ENCODE measurements at regions not wholly inside any gene's neighbourhood (a gene's known extent, or its start where the extent isn't known, plus 50 kb on each side); places are given as distances from the start of the nearest gene placed in this dataset.
"Not testable (repeated sequence)": the region's sequence is repeated elsewhere in the genome, so short reads cannot be mapped to it uniquely, and the experiment has no call there.

DNA sequence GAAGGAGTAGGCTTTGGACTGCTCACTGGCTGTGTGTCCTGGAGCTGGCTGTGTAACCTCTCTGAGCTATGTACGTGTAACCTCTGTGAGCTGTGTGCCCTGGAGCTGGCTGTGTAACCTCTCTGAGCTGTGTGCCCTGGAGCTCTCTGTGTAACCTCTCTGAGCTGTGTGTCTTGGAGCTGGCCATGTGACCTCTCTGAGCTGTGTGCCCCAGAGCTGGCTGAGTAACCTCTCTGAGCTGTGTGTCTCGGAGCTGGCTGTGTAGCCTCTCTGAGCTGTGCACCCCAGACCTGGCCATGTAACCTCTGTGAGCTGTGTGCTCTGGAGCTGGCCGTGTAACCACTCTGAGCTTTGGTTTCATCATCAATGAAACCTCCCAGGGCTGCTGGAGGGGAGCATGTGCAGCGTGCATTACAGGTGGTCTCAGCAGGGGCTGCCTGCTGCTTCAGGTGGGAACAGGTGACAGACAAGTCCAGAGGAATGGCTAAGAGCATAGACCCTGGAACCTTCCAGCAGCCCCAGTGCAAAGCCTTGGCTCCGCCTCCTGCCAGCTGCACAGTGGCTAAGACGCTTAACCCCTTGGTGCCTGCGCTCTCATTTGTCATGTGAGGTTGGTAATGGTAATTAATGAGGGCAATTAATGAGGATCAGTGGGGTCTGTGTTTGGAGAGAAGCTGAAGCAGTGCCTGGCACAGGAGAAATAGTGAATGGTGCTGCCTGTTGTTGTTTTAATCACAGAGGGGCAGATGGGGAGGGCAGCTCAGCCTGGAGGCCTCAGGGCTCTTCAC lies 86.7 kb downstream of the KATNIP start:
- intact Hi-C loops (cut with DNase I), result loop anchor here (5.0 kb wide), 1 partner anchor 436 kb away; no protein-coding TSS in a partner anchor
- DNase-seq, result no peak

DNA sequence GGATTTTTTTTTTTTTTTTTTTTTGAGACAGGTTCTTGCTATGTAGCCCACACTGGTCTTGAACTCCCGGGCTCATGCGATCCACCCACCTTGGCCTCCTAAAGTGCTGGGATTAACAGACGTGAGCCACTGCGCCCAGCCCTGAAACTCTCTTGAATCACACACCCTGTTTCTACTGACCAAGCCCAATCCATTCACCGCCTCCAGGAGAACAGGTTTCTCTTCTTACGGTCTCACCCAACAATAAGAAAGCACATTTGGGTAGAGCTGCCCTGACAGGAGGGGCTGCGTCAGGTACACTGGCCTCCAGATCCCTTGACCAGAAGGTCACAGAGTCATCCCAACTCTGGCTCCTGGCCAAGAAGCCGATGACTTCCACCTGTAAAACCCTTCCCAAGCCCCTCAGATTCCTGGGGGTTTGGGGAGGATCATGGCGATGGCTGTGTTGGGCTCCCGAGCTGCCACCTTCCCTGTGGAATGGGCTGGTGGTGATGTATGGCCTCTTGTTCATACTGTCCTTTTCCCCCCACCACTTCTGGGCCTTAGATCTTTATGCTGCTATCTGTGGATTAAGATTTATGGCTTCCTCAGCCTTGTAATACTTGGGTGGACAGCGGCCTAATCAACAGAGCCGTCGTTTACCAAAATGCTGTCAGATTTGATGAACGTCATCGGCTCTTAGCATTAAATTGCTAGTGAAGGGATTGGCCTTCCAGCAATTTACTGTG lies 89.1 kb downstream of the KATNIP start:
- no peak for DNase-seq
- intact Hi-C loops (cut with DNase I), result loop anchor here (5.0 kb wide), 1 partner anchor 433 kb away; no protein-coding TSS in a partner anchor

DNA sequence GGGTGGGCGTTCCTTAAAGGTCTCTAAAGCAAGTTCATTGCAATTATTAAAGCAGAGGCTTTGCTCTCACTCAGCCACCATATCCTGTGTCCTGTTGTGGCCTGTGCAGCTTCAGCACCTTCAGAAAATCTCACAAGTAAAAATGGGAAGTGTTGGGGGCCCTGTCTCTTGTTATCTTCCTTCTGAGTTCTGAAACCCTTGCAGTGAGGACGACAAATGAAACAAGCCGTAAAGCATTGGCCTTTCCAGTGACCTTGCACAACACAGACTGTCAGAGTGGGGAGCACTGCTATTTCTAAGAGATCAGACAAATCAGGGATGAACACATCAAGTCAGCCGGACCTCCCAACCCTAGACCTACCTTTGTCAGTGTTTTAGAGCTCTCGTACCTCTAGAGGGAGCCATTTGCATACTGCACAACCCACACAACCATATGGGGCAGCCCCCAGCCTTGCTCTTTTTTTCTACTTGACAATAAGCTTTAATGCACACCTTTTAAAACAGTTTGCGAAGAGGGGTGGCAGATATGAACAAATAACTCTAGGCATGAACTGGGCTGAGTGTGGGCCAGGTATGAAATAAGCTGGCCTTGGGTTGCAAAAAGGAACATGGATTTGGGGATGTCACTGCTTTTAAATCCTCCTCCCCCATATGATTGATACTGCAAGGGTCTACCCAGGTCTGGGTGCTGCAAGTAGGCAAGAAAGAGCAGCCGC lies 89.8 kb downstream of the KATNIP start:
- peak; percentile 22 to 87 (median 60) for DNase-seq
- intact Hi-C loops (cut with DNase I), result loop anchor here (5.0 kb wide), 1 partner anchor 433 kb away; no protein-coding TSS in a partner anchor

DNA sequence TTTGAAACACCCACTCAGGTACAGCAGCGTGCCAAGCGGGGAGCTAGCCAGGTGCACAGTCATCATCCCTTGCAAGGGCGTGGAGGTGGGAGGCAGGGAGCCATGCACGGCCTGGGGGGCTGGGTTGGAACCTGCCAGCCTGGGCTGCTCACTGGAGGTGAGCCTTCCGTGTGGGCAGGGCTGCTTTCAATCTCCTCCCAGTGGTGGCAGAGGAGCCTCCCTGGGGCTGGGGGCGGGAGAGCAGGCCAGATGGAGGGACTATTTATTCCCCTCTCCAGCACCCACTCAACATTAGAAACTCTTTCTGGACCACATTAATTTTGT lies 90.3 kb downstream of the KATNIP start:
- intact Hi-C loops (cut with DNase I), result no loop called here
- peak; percentile 56 to 95 (median 83) for DNase-seq

DNA sequence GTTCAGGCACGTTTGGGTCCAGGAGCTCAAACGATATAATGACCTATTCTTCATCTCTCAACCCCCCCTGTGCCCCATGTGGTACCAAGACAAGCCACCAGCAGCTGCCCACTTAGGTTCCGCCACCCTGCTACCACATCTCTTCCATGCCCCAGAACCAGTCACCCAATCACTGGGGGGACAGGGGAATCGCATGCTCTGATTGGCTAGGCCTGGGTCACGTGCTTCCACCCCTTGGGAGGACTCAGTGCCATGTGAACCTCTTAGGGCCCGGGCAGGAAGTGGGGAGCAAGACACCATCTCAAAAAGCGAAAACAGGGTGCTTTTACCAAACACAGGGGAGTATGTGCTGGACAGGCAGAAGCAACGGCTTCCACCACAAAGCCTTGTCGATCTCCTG lies 91.3 kb downstream of the KATNIP start:
- intact Hi-C loops (cut with DNase I), result no loop called here
- DNase-seq, result no peak

DNA sequence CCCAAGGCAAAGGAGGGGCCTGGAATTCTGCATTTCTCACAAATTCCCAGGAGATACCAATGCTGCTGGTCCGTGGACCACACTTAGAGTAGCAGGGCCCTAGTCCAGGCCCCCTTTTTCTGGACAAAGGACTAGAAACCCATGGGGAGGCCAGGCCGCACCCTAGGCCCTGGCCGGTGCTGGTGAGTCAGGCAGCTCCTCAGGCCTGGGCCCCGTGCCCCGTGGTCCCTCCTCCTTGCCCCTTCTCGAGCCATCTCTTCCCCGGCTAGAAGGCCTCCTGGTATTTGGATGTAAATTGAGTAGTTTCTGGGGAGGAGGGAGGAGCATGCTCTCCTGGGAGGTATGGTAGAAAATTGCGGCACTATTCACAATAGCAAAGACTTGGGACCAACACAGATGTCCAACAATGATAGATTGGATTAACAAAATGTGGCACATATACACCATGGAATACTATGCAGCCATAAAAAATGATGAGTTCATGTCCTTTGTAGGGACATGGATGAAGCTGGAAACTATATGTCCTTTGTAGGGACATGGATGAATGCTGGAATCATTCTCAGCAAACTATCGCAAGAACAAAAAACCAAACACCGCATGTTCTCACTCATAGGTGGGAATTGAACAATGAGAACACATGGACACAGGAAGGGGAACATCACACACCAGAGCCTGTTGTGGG lies 91.9 kb downstream of the KATNIP start:
- intact Hi-C loops (cut with DNase I); DNase-seq: not testable (repeated sequence)

DNA sequence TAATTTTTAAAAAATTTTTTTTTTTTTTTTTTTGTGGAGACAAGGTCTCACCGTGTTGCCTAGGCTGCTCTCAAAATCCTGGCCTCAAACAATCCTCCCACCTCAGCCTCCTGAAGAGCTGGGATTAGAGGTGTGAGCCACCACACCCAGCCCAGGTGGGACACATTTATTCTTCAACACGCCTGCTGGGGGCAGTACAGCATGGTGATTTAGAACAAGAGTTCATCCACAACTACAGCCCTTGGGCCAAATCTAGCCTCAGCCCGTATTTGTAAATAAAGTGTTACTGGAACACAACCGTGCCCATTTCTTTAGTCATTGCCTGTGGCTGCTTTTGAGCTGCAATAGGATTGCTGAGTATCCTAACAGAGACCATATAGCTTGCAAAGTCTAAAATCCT lies 92.8 kb downstream of the KATNIP start:
- peak in 14 of 42 donors; percentile 7 to 50 (median 28) for DNase-seq
- intact Hi-C loops (cut with DNase I), result no loop called here

DNA sequence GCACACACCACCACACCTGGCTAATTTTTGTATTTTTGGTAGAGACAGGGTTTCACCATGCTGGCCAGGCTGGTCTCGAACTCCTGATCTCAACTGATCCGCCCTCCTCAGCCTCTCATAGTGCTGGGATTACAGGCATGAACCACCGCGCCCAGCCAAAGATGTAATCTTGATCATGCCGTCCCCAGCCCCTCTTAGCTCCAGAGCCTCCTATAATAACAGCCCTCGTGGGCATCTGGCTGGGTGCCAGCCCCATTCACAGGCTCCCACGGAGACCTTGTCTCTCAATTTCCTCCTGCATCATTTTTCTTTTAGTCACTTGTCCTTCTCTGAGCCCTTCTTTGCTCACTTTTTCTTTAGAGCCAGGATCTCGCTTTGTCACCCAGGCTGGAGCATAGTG lies 94.2 kb downstream of the KATNIP start:
- DNase-seq, result no peak
- intact Hi-C loops (cut with DNase I), result no loop called here

DNA sequence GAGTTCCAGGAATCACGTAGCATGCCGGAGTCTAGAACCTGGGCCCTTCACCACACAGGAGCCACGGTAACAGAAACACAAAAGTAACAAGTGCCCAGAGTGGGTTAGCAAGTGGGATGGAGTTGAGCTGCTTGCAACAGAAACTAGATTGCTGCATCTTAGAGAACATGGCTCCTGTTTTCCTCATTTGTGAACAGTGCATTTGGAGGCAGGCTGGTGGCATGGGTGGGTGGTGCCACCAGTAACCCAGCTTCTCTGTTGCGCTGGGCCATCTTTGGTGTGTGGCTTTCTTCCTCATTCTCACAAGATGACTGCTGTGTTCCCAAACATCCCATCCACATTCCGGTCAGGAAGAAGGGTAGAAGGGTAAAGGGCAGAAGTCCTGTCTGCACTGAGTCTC lies 95.5 kb downstream of the KATNIP start:
- intact Hi-C loops (cut with DNase I), result no loop called here

DNA sequence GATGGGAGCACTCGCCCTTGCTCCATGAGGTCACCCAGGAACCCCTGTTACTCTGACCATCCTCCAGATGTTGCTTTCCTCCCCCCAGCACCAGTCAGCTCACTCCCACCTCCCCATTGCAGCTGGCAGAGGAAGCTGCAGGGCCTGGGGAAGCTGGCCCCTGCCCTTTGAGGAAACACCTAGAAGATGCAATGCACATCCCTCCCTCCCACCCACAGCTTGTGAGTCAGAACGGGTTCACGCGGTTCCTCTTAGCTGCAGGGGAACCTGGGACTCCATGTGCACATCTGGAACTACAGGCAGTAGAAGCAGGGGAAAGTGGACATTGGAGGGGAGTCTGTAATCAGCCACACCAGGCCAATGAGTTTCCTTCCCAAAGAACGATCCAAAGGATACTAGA lies 96.9 kb downstream of the KATNIP start:
- DNase-seq, result peak in 30 of 42 donors; percentile 10 to 71 (median 34)
- intact Hi-C loops (cut with DNase I), result no loop called here

More for the DNA sequence above, 95.5 kb downstream of the KATNIP start:
- DNase-seq, result no peak

DNA sequence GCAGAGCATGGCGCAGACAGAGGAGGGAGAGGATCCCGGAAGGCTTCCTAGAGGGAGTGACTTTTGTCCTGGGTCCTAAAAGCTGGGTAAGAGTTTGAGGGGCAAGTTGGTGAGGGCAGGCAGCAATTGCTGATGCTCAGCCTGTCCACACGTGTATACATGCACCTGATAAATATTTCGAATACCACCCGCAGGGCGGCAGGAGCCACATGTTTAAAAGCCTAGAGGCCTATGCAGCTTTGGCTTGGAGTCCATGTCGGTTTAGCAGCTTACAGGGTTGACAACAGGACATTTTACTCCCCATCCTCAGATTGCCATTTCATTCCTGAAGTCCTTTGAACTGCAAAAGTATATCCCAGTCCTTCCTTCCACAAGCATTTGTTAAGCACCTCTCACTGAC lies 99.1 kb downstream of the KATNIP start:
- intact Hi-C loops (cut with DNase I), result no loop called here
- no peak for DNase-seq

DNA sequence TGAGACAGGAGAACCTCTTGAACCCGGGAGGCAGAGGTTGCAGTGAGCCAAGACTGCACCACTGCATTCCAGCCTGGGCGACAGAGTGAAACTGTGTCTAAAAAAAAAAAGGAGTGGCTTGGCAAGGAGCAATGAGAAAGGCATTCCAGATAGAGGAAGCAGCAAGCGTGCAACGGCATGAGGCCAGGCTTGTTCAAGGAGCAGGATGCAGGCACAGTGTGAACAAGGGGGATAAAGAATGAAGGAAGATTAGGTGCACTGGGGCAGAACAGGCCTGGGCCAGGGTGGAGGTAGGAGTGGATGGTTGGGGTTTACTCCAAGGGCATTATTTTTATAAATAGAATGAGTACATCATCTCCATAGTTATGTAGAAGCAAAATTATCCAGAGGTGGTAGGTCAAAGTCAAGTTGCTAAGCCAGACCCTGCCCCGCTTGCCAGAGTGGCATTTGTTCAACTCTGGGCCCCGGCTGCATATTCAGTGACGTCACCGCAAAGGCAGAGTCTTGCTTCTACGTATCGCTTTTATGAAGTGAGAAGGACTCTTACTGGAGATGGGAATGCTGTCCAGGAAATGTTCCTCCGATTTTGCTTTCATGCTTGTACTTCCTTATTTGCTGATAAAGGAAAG lies 100.2 kb downstream of the KATNIP start:
- no peak for DNase-seq
- intact Hi-C loops (cut with DNase I), result no loop called here

DNA sequence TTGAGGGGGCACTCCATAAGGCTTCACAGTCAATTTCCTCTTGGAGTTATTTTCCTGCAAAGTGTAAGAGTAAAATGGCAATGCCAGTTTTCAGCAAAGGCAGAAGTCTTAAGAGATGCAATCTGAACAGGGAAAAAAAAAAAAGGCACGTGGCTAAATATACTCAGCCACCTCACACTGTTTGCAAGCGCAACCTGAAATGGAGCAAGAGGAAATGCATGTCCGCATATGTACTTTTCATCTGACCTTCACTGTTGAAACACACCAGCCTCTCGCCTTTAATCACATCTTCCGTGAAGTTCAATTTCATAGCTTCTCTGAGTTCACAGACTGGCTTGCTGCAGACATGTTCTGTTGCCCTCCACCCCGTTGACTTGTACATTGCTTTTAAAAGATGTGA lies 101.4 kb downstream of the KATNIP start:
- DNase-seq, result no peak
- intact Hi-C loops (cut with DNase I), result no loop called here

DNA sequence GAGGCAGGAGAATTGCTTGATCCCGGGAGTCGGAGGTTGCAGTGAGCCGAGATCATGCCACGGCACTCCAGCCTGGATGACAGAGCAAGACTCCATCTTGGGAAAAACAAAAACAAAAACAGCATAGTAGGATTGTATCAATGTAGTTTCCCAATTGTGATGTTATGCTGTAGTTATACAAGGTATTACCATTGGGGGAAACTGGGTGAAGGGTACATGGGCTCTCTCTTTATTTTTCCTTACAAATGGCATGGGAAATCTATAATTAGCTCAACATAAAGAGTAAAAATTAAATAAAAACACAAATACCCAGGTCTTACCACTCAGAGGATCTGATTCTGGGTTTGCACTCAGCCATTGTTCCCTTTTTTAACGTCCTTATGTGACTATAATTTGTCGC lies 107.9 kb downstream of the KATNIP start:
- DNase-seq, result no peak
- intact Hi-C loops (cut with DNase I), result no loop called here

DNA sequence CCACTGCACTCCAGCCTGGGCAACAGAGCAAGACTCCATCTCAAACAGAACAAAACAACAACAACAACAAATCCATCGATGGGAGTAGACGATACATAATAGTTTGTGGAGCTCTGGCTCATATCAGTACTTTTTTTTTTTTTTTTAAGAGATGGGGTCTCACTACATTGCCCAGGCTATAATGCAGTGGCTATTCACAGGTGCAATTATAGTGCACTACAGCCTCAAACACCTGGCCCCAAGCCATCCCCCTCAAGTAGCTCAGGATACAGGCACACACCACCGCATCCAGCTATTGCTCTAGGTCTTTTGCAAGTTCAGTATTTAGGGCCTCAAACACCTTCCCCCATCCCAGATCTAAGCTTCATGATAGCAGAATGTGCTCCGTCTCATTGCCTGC lies 110.6 kb downstream of the KATNIP start:
- DNase-seq, result no peak
- intact Hi-C loops (cut with DNase I), result no loop called here

DNA sequence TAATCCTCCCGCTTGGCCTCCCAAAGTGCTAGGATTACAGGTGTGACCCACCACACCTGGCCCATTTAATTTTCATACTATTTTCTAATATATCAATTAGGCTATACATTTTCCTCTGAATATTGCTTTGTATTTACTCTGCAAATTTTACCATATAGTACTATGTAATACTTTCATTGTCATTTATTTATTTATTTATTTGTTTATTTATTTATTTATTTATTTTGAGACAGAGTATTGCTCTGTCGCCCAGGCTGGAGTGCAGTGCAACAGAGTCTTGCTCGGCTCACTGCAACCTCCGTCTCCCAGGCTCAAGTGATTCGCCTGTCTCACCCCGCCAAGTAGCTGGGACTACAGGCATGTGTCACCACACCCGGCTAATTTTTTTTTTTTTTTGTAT lies 113.3 kb downstream of the KATNIP start:
- DNase-seq; intact Hi-C loops (cut with DNase I): not testable (repeated sequence)

DNA sequence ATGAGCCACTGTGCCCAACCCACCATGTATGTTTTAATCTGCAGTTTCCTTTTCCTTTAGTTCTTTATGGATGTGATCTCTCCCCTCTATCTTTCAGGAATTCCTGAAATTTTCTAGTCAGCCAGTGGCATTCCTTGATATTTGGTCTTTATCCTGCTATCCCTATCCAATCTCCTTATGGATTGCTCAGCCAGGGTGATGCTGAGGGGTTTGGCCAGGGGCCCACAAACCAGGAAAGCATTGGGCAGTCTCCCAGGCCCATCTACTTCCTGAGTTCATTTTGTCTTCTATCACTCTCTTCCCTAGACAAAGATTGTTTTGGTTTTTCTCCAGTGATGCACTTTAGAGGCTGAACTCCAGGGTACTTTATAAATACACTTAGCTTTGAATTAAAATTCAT lies 115.9 kb downstream of the KATNIP start:
- DNase-seq, result no peak
- intact Hi-C loops (cut with DNase I), result no loop called here

DNA sequence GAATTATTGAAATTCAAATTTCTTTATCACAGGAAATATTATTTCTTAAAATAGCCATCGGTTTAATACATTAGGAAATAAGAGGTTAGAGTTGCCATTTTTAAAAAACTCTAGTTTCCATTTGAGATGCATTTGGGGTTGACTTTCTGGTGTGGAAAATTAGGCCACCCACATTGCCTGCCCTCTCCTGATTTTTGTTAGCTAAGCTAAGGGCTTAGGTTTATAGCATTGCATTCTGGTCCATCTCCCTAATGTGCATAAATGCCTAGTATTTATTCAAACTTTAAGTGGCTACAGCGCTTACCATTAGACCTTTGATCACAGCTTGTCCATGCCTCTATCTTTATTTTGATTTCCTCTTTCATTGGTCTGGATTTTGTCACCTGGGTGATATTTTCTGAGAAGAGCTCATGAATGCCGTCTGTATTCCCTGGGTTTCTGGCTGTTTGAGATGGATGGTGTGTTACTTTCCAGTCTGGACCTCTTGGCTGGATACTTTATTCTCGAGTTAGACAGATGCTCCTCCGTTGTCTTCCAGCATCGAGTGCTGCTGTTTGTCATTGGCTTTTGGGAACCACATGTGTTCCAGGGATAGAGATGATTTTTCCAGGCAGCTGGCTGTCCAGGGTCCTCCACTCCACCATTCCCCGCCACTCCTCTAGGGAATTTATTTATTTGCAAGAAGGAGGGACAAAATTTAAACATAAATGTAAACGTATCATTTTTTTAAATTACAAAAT lies 120.3 kb downstream of the KATNIP start:
- intact Hi-C loops (cut with DNase I), result no loop called here
- no peak for DNase-seq
